ENCODE measurements at regions not wholly inside any gene's neighbourhood (a gene's known extent, or its start where the extent isn't known, plus 50 kb on each side); places are given as distances from the start of the nearest gene placed in this dataset.
"Not testable (repeated sequence)": the region's sequence is repeated elsewhere in the genome, so short reads cannot be mapped to it uniquely, and the experiment has no call there.

DNA sequence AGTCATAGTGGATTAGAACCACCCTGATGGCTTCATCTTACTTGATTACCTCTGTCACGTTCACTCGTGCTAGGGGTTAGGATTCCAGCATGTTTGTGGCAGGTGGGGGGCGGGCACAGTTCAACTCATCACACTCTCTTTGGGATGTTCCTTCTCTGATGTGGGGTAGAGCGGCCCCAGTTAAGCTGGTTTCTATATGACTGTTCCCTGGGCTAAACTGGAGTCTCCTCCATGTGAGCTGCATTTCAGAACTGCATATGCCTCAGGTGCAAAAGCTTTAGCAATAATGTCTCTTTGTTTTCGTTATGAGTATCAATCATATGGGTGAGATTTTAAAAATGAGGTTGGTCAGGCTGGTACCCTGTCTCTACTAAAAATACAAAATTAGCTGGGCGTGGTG lies 393.2 kb downstream of the RPS6KC1 start:
- Histone ChIP-seq H3K27me3 (ENCODE audit: insufficient read depth, insufficient read length) (no peaks in the 10 kb centered on the region), H3K4me3 (ENCODE audit: insufficient read length, low read depth) (no peak overlapping the region), H3K4me1 (ENCODE audit: insufficient read depth, insufficient read length) (peaks cover 7% of the 10 kb centered on the region), H3K9me3 (ENCODE audit: insufficient read depth, low read length) (no peaks in the 10 kb centered on the region), H3K36me3 (ENCODE audit: insufficient read depth, insufficient read length, low read length) (no peaks in the 10 kb centered on the region), H3K9ac (ENCODE audit: insufficient read length, low read depth) (no peak overlapping the region)
- no peak for DNase-seq (ENCODE audit: low read depth, low spot score)
- no peak for TF ChIP-seq ZNF274 (IDR thresholded peaks at IDR 0.05; ENCODE audit: low read depth, low read length)
- TF ChIP-seq YY1 (IDR thresholded peaks at IDR 0.05; ENCODE audit: insufficient read depth, insufficient read length): no peak
- no peak for TF ChIP-seq SUZ12 (IDR thresholded peaks at IDR 0.05; ENCODE audit: extremely low read depth, insufficient read depth, insufficient read length)

DNA sequence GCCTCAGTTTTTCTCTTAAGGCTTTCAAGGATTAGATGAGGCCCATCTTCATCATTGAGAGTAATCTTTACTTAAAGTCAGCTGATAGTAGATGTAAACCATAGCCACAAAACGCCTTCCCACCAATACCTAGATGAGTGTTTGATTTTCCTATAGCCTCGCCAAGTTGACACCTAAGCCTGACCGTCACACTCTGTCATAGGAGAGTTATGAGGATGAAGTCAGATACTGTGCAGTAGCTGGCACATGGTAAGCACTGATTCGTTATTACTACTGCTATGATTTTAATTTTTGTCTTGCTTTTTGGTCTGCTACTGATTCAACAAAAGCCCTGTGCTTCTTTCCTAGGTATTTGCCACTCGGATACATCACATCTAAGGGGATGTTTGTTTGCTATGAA lies 395.5 kb downstream of the RPS6KC1 start:
- H3K4me3 ChIP-seq (ENCODE audit: insufficient read length, low read depth): no peak overlapping the region
- DNase-seq (ENCODE audit: low read depth, low spot score): no peak
- no peaks in the 10 kb centered on the region for H3K36me3 ChIP-seq (ENCODE audit: insufficient read depth, insufficient read length, low read length)
- TF ChIP-seq YY1 (IDR thresholded peaks at IDR 0.05; ENCODE audit: insufficient read depth, insufficient read length) (no peak), SUZ12 (IDR thresholded peaks at IDR 0.05; ENCODE audit: extremely low read depth, insufficient read depth, insufficient read length) (no peak), ZNF274 (IDR thresholded peaks at IDR 0.05; ENCODE audit: low read depth, low read length) (no peak)
- no peaks in the 10 kb centered on the region for H3K9me3 ChIP-seq (ENCODE audit: insufficient read depth, low read length)
- H3K27me3 ChIP-seq (ENCODE audit: insufficient read depth, insufficient read length): no peaks in the 10 kb centered on the region
- H3K9ac ChIP-seq (ENCODE audit: insufficient read length, low read depth): no peak overlapping the region
- H3K4me1 ChIP-seq (ENCODE audit: insufficient read depth, insufficient read length): peaks cover 7% of the 10 kb centered on the region

GRCh38 chr1:213448360-213448759 lies 397.3 kb downstream of the RPS6KC1 start:
- Histone ChIP-seq H3K9ac (ENCODE audit: insufficient read length, low read depth) (no peak overlapping the region), H3K9me3 (ENCODE audit: insufficient read depth, low read length) (no peaks in the 10 kb centered on the region), H3K4me3 (ENCODE audit: insufficient read length, low read depth) (no peak overlapping the region), H3K36me3 (ENCODE audit: insufficient read depth, insufficient read length, low read length) (no peaks in the 10 kb centered on the region), H3K4me1 (ENCODE audit: insufficient read depth, insufficient read length) (peaks cover 7% of the 10 kb centered on the region), H3K27me3 (ENCODE audit: insufficient read depth, insufficient read length) (no peaks in the 10 kb centered on the region)
- no peak for DNase-seq (ENCODE audit: low read depth, low spot score)
- no peak for TF ChIP-seq YY1 (IDR thresholded peaks at IDR 0.05; ENCODE audit: insufficient read depth, insufficient read length)
- no peak for TF ChIP-seq SUZ12 (IDR thresholded peaks at IDR 0.05; ENCODE audit: extremely low read depth, insufficient read depth, insufficient read length)
- TF ChIP-seq ZNF274 (IDR thresholded peaks at IDR 0.05; ENCODE audit: low read depth, low read length): no peak

DNA sequence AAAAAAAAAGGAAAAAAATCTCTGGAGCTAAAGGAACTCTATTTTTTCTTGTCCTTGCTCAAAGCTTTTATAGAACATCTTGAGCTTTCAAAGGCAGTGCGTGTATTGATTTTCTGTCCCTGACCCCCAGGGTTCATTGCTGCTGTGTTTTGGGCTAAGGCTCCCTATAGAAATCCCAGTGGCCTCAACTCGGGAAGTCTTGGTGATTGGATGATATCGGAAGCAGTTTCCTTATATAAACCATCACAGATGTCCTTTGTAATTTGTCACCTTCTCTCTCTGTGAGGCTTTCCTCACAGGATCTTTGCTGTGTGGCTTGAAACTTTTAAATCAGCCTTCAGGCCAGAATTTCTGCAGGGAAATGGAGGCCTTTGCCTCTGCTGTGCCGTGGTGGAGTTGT lies 397.7 kb downstream of the RPS6KC1 start:
- DNase-seq (ENCODE audit: low read depth, low spot score): no peak
- Histone ChIP-seq H3K4me3 (ENCODE audit: insufficient read length, low read depth) (no peak overlapping the region), H3K9me3 (ENCODE audit: insufficient read depth, low read length) (no peaks in the 10 kb centered on the region), H3K9ac (ENCODE audit: insufficient read length, low read depth) (no peak overlapping the region), H3K27me3 (ENCODE audit: insufficient read depth, insufficient read length) (no peaks in the 10 kb centered on the region), H3K36me3 (ENCODE audit: insufficient read depth, insufficient read length, low read length) (no peaks in the 10 kb centered on the region), H3K4me1 (ENCODE audit: insufficient read depth, insufficient read length) (peaks cover 7% of the 10 kb centered on the region)
- no peak for TF ChIP-seq ZNF274 (IDR thresholded peaks at IDR 0.05; ENCODE audit: low read depth, low read length)

GRCh38 chr1:213452501-213452900 lies 401.5 kb downstream of the RPS6KC1 start:
- DNase-seq (ENCODE audit: low read depth, low spot score): no peak
- H3K9ac ChIP-seq (ENCODE audit: insufficient read length, low read depth): no peak overlapping the region
- no peaks in the 10 kb centered on the region for H3K27me3 ChIP-seq (ENCODE audit: insufficient read depth, insufficient read length)
- no peaks in the 10 kb centered on the region for H3K36me3 ChIP-seq (ENCODE audit: insufficient read depth, insufficient read length, low read length)
- no peak for TF ChIP-seq YY1 (IDR thresholded peaks at IDR 0.05; ENCODE audit: insufficient read depth, insufficient read length)
- TF ChIP-seq SUZ12 (IDR thresholded peaks at IDR 0.05; ENCODE audit: extremely low read depth, insufficient read depth, insufficient read length): no peak
- TF ChIP-seq ZNF274 (IDR thresholded peaks at IDR 0.05; ENCODE audit: low read depth, low read length): no peak
- H3K4me3 ChIP-seq (ENCODE audit: insufficient read length, low read depth): no peak overlapping the region
- H3K9me3 ChIP-seq (ENCODE audit: insufficient read depth, low read length): no peaks in the 10 kb centered on the region
- H3K4me1 ChIP-seq (ENCODE audit: insufficient read depth, insufficient read length): no peaks in the 10 kb centered on the region

DNA sequence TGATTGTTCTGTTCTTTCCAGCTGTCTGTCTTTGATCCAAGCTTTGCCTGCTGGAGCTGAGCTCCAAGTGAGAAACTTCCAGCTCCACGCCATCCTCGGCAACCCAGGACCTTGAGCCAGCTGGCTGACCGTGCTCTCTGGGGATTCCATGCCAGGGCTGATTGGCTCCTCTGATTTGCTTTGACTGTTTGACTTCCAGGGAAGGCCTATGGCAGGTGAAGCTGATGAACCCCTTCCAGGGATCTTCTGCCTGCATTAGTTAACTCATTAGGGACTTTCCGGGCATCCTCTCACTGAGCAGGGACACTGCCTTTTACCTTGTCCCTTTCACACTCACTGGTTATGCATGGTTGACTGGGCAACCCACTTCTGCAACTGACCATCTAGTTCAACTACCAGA lies 406.1 kb downstream of the RPS6KC1 start:
- H3K9me3 ChIP-seq (ENCODE audit: insufficient read depth, low read length): no peaks in the 10 kb centered on the region
- TF ChIP-seq ZNF274 (IDR thresholded peaks at IDR 0.05; ENCODE audit: low read depth, low read length) (no peak), YY1 (IDR thresholded peaks at IDR 0.05; ENCODE audit: insufficient read depth, insufficient read length) (no peak), SUZ12 (IDR thresholded peaks at IDR 0.05; ENCODE audit: extremely low read depth, insufficient read depth, insufficient read length) (no peak)
- DNase-seq (ENCODE audit: low read depth, low spot score): no peak
- no peaks in the 10 kb centered on the region for H3K27me3 ChIP-seq (ENCODE audit: insufficient read depth, insufficient read length)
- no peak overlapping the region for H3K9ac ChIP-seq (ENCODE audit: insufficient read length, low read depth)
- H3K4me1 ChIP-seq (ENCODE audit: insufficient read depth, insufficient read length): no peaks in the 10 kb centered on the region
- no peak overlapping the region for H3K4me3 ChIP-seq (ENCODE audit: insufficient read length, low read depth)
- no peaks in the 10 kb centered on the region for H3K36me3 ChIP-seq (ENCODE audit: insufficient read depth, insufficient read length, low read length)

GRCh38 chr1:213457733-213458132 lies 406.7 kb downstream of the RPS6KC1 start:
- Histone ChIP-seq H3K9me3 (ENCODE audit: insufficient read depth, low read length) (no peaks in the 10 kb centered on the region), H3K4me3 (ENCODE audit: insufficient read length, low read depth) (no peak overlapping the region), H3K4me1 (ENCODE audit: insufficient read depth, insufficient read length) (no peaks in the 10 kb centered on the region), H3K36me3 (ENCODE audit: insufficient read depth, insufficient read length, low read length) (no peaks in the 10 kb centered on the region), H3K27me3 (ENCODE audit: insufficient read depth, insufficient read length) (no peaks in the 10 kb centered on the region), H3K9ac (ENCODE audit: insufficient read length, low read depth) (no peak overlapping the region)
- DNase-seq (ENCODE audit: low read depth, low spot score): no peak
- TF ChIP-seq SUZ12 (IDR thresholded peaks at IDR 0.05; ENCODE audit: extremely low read depth, insufficient read depth, insufficient read length) (no peak), YY1 (IDR thresholded peaks at IDR 0.05; ENCODE audit: insufficient read depth, insufficient read length) (no peak), ZNF274 (IDR thresholded peaks at IDR 0.05; ENCODE audit: low read depth, low read length) (no peak)

GRCh38 chr1:213462374-213462773 lies 411.3 kb downstream of the RPS6KC1 start:
- not testable (repeated sequence) for H3K4me1 ChIP-seq (ENCODE audit: insufficient read depth, insufficient read length); H3K9me3 ChIP-seq (ENCODE audit: insufficient read depth, low read length); H3K27me3 ChIP-seq (ENCODE audit: insufficient read depth, insufficient read length); H3K4me3 ChIP-seq (ENCODE audit: insufficient read length, low read depth); H3K36me3 ChIP-seq (ENCODE audit: insufficient read depth, insufficient read length, low read length); H3K9ac ChIP-seq (ENCODE audit: insufficient read length, low read depth); DNase-seq (ENCODE audit: low read depth, low spot score)
